ENCODE measurements at regions not wholly inside any gene's neighbourhood (a gene's known extent, or its start where the extent isn't known, plus 50 kb on each side); places are given as distances from the start of the nearest gene placed in this dataset.

GRCh38 chr3:117200962-117201361 is 491.4 kb downstream of the TUSC7 start:
- no peak overlapping the region for H3K27ac Mint-ChIP-seq
- no peaks in the 10 kb centered on the region for H3K27me3 Mint-ChIP-seq
- no peaks in the 10 kb centered on the region for H3K9me3 Mint-ChIP-seq
- no peak overlapping the region for H3K4me3 Mint-ChIP-seq
- intact Hi-C loops (cut with micrococcal nuclease), result no loop called here
- DNase-seq (no peak), ATAC-seq (ENCODE audit: low read depth) (no peak)
- ChIA-PET CTCF (no interaction called here), POLR2A (no interaction called here)
- H3K4me1 Mint-ChIP-seq, result no peaks in the 10 kb centered on the region
- no peaks in the 10 kb centered on the region for H3K36me3 Mint-ChIP-seq (ENCODE audit: low read depth)
- TF ChIP-seq, protein P1, sequence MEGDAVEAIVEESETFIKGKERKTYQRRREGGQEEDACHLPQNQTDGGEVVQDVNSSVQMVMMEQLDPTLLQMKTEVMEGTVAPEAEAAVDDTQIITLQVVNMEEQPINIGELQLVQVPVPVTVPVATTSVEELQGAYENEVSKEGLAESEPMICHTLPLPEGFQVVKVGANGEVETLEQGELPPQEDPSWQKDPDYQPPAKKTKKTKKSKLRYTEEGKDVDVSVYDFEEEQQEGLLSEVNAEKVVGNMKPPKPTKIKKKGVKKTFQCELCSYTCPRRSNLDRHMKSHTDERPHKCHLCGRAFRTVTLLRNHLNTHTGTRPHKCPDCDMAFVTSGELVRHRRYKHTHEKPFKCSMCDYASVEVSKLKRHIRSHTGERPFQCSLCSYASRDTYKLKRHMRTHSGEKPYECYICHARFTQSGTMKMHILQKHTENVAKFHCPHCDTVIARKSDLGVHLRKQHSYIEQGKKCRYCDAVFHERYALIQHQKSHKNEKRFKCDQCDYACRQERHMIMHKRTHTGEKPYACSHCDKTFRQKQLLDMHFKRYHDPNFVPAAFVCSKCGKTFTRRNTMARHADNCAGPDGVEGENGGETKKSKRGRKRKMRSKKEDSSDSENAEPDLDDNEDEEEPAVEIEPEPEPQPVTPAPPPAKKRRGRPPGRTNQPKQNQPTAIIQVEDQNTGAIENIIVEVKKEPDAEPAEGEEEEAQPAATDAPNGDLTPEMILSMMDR (IDR thresholded peaks at IDR 0.05), result no peak

- intact Hi-C loops (cut with micrococcal nuclease), result no loop called here
- TF ChIP-seq, protein P1 (IDR thresholded peaks at IDR 0.05), result no peak
- Mint-ChIP-seq H3K27me3 (no peaks in the 10 kb centered on the region), H3K4me3 (no peak overlapping the region), H3K9me3 (no peaks in the 10 kb centered on the region), H3K36me3 (ENCODE audit: low read depth) (no peaks in the 10 kb centered on the region), H3K27ac (no peak overlapping the region), H3K4me1 (no peaks in the 10 kb centered on the region)
- ATAC-seq (ENCODE audit: low read depth) (no peak), DNase-seq (no peak)
- ChIA-PET CTCF (no interaction called here), POLR2A (no interaction called here)
These were observed 492.6 kb downstream of the TUSC7 start for GRCh38 chr3:117201901-117202774.

DNA sequence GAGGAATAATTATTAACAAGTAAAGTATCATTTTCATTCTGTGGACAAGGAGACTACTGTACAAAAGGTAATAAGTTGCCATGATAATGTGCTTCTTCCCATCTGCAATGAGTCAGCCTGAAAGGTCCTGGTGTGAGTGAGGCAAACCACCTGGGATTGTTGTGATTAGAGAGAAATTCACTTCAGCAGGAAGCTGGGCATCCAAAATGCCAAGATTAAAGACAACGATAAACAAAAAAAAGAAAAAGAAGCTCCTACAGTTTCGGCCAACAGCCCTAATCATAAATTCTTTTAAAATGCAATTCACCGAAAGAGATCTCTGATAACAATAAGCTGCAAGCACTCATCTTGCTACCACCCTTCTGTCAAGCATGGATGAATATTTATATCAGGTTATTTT is 507.8 kb downstream of the TUSC7 start:
- ChIA-PET CTCF (no interaction called here), POLR2A (no interaction called here)
- no peak for ATAC-seq (ENCODE audit: low read depth)

DNA sequence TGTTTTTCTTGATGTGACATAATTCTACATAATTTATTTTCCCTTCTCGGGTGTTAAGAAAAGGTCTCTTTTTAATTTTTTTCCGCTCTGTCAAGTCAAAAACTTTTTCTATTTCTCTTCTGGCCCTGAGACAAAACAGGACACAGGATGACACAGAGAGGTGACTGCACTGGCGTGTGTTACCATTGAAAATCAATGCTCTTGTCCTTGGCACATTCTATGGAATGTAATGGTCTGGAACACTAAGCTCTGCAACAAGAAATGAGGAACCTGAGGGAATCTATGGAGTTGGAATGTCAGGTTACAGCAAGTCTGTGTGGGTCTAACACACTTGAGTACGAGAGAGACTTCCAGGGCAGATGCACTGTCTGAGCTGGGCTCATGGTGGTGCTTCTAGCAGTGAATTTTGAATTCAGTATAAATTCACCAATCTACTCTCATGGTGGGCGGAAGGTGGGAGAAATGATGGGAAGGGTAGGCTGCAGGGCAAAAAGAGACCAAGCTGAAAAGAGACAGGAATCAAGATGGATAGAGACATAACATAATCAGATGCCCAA is 508.3 kb downstream of the TUSC7 start:
- H3K27ac Mint-ChIP-seq, result no peak overlapping the region
- H3K9me3 Mint-ChIP-seq, result no peaks in the 10 kb centered on the region
- no peaks in the 10 kb centered on the region for H3K27me3 Mint-ChIP-seq
- no peaks in the 10 kb centered on the region for H3K36me3 Mint-ChIP-seq (ENCODE audit: low read depth)
- no peaks in the 10 kb centered on the region for H3K4me1 Mint-ChIP-seq
- ATAC-seq (ENCODE audit: low read depth), result no peak
- TF ChIP-seq, protein P1 (IDR thresholded peaks at IDR 0.05), result no peak
- intact Hi-C loops (cut with micrococcal nuclease), result no loop called here
- CTCF ChIA-PET, result no interaction called here
- no peak overlapping the region for H3K4me3 Mint-ChIP-seq
- DNase-seq, result no peak
- POLR2A ChIA-PET, result no interaction called here

More for the DNA sequence above, 507.8 kb downstream of the TUSC7 start:
- Mint-ChIP-seq H3K27me3 (no peaks in the 10 kb centered on the region), H3K4me1 (no peaks in the 10 kb centered on the region), H3K9me3 (peaks cover 2% of the 10 kb centered on the region), H3K36me3 (ENCODE audit: low read depth) (no peaks in the 10 kb centered on the region), H3K4me3 (no peak overlapping the region), H3K27ac (no peak overlapping the region)
- intact Hi-C loops (cut with micrococcal nuclease), result no loop called here
- no peak for DNase-seq
- TF ChIP-seq, protein P1 (IDR thresholded peaks at IDR 0.05), result no peak

GRCh38 chr3:117218641-117219048 is 509.1 kb downstream of the TUSC7 start:
- TF ChIP-seq, protein P1 (IDR thresholded peaks at IDR 0.05), result no peak
- intact Hi-C loops (cut with micrococcal nuclease), result no loop called here
- DNase-seq, result no peak
- Mint-ChIP-seq H3K4me3 (no peak overlapping the region), H3K27ac (no peak overlapping the region), H3K4me1 (no peaks in the 10 kb centered on the region), H3K9me3 (no peaks in the 10 kb centered on the region), H3K27me3 (no peaks in the 10 kb centered on the region), H3K36me3 (ENCODE audit: low read depth) (no peaks in the 10 kb centered on the region)
- no peak for ATAC-seq (ENCODE audit: low read depth)
- POLR2A ChIA-PET, result no interaction called here
- CTCF ChIA-PET, result no interaction called here
